ENCODE measurements at regions not wholly inside any gene's neighbourhood (a gene's known extent, or its start where the extent isn't known, plus 50 kb on each side); places are given as distances from the start of the nearest gene placed in this dataset.
A peak's percentile ranks its signal among the peaks of the same experiment; 100 is the strongest.

DNA sequence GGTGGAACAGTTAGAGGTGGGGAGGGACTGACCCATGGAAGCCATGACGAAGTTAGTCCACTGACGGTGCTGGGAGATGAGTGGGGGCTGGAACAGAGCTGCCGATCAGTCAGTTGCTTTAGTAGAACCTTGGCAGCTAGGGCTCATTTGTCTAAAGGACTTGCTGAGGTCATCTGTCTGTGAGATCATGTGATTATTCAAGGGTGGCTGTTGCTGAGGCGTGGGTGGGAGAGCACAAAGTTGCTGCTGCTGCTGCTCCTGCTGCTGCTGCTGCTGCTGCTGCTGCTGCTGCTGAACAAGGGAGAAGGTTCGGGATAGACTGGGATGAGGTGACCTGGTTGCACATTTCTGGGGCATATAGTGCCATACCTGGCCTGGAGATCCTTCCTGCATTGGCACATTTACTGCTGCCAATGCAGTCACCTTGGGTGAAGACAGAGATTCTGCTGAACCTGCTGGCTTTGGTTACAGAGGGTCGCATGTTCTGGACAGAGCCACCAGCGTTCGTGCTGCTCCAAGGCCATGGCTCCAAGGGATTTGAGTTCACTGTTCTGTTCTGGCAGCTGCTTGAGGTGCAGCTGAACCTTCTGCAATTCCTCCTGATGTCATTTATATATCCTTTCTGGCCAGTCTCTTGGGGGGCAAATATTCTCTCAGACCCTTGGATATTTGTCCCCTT is 840.5 kb downstream of the HACE1 start:
- no peak overlapping the region for H3K4me3 ChIP-seq (ENCODE audit: low read depth, low read length)
- H3K27me3 ChIP-seq: no peaks in the 10 kb centered on the region
- TF ChIP-seq CTCF (IDR thresholded peaks at IDR 0.05; ENCODE audit: low read depth, low read length): no peak
- H3K36me3 ChIP-seq: no peaks in the 10 kb centered on the region
- H3K4me1 ChIP-seq: peaks cover 5% of the 10 kb centered on the region
- peak; percentile 12 for DNase-seq
- H3K9me3 ChIP-seq: no peaks in the 10 kb centered on the region

DNA sequence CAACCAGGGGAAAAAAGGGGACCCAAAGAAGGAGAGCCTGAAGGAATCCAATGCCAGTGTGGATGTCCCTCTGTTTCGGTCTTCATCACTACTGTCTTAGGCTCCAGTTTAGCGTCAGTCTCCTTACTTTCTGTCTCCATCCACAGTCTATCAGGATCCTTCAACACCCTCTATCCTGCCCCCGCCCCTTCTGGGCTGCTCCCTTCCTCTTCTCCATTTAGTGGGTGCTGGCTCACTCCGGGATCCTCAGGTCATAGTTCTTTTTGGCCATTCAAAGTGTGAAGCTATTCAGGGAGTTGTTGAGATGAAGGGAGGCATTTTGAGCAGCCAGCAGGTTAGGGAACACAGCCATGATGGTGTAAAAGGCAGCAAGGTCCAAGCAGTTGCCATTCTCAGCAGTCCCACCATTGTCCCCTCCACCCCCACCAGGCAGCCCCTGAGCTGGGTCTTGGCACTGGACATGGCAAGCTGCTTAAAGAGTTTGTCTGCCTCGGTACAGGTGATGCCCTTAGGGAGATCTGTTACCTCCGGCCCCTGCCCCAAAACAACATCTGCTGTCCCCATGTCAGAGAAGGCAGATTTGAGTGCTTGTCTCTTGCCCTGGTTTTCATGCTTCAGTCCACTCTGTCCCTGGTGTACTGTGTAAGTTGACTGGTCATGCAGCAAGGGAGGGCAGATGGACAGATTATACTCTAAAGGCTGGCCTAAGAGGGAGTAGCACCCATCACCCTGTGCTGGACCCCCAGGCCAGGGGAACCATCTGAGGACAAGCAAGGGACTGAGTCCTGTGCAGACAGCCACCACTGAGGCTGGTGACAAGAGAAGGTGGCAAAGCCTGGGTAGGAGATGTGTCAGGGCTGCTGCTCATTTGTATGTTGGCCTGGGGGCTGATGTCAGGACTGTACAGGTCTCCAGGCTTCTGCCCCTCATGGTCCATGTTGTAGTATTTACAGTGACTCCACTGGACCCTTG is 842.0 kb downstream of the HACE1 start:
- no peaks in the 10 kb centered on the region for H3K36me3 ChIP-seq
- DNase-seq: no peak
- H3K4me1 ChIP-seq: peaks cover 5% of the 10 kb centered on the region
- no peaks in the 10 kb centered on the region for H3K27me3 ChIP-seq
- no peak for TF ChIP-seq CTCF (IDR thresholded peaks at IDR 0.05; ENCODE audit: low read depth, low read length)
- H3K4me3 ChIP-seq (ENCODE audit: low read depth, low read length): no peak overlapping the region
- no peaks in the 10 kb centered on the region for H3K9me3 ChIP-seq

DNA sequence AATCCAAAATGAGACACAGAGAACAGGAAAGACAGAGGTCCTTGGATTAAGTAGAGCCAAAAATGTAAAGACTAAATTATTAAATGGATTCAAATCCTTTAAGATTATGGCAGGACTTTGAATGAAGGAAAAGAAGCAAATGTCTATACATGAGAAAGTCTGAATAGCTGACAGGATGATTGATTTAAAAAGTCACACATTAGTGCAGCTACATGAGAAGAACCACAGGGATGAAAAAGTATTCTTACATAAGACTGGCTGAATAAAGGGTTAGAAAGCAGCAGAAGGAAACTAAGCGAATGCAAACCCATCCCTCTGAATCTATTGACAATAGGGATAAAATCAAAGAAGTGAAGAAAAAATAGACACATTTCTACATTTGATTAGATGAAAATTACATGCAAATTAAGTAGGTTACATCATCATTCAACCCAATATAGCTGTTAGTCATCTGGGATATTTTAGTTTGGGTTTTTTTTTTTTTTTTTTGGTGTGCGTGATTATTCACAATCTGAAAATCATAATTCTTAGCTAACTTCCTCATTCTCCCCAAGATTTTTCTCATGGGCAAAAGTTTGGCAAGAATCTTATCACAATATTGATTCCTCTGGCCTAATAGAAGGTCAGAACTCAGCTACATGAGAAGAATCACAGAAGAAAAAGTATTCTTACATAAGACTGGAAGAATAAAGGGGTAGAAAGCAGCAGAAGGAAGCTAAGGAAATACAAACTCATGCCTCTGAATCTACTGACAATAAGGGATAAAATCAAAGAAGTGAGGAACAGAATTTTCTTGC is 845.4 kb downstream of the HACE1 start:
- no peaks in the 10 kb centered on the region for H3K9me3 ChIP-seq
- H3K36me3 ChIP-seq: no peaks in the 10 kb centered on the region
- H3K4me3 ChIP-seq (ENCODE audit: low read depth, low read length): no peak overlapping the region
- H3K4me1 ChIP-seq: peaks cover 8% of the 10 kb centered on the region; the same call in 1 of the 2 replicates
- DNase-seq: no peak
- H3K27me3 ChIP-seq: no peaks in the 10 kb centered on the region
- TF ChIP-seq CTCF (IDR thresholded peaks at IDR 0.05; ENCODE audit: low read depth, low read length): no peak

- Histone ChIP-seq H3K27me3 (no peaks in the 10 kb centered on the region), H3K36me3 (no peaks in the 10 kb centered on the region), H3K4me1 (peaks cover 3% of the 10 kb centered on the region; the same call in 1 of the 2 replicates), H3K4me3 (ENCODE audit: low read depth, low read length) (no peak overlapping the region), H3K9me3 (no peaks in the 10 kb centered on the region)
- DNase-seq: no peak
- TF ChIP-seq CTCF (IDR thresholded peaks at IDR 0.05; ENCODE audit: low read depth, low read length): no peak
These were observed 846.3 kb downstream of the HACE1 start for GRCh38 chr6:104013312-104013971.

- Histone ChIP-seq H3K4me3 (ENCODE audit: low read depth, low read length) (no peak overlapping the region), H3K27me3 (no peaks in the 10 kb centered on the region), H3K36me3 (no peaks in the 10 kb centered on the region), H3K4me1 (peaks cover 3% of the 10 kb centered on the region; the same call in 1 of the 2 replicates), H3K9me3 (no peaks in the 10 kb centered on the region)
- no peak for DNase-seq
- TF ChIP-seq CTCF (IDR thresholded peaks at IDR 0.05; ENCODE audit: low read depth, low read length): no peak
These were observed 848.8 kb downstream of the HACE1 start for GRCh38 chr6:104010897-104011296.

All from BE2C (cell line).